ENCODE measurements at regions not wholly inside any gene's neighbourhood (a gene's known extent, or its start where the extent isn't known, plus 50 kb on each side); places are given as distances from the start of the nearest gene placed in this dataset.

GRCh38 chr7:41383596-41383995 is 319.3 kb downstream of the INHBA start:
- TF ChIP-seq CTCF (IDR thresholded peaks at IDR 0.05; ENCODE audit: insufficient read depth, low read length), result no peak
- H3K4me3 ChIP-seq (ENCODE audit: low read depth, low read length), result no peak overlapping the region
- DNase-seq (ENCODE audit: low read depth), result no peak

- no peak overlapping the region for H3K4me3 ChIP-seq (ENCODE audit: low read depth, low read length)
- no peak for TF ChIP-seq CTCF (IDR thresholded peaks at IDR 0.05; ENCODE audit: insufficient read depth, low read length)
- no peak for DNase-seq (ENCODE audit: low read depth)
Observed at GRCh38 chr7:41378156-41378555, 324.7 kb downstream of the INHBA start.

- DNase-seq (ENCODE audit: low read depth), result no peak
- H3K4me3 ChIP-seq (ENCODE audit: low read depth, low read length), result no peak overlapping the region
- no peak for TF ChIP-seq CTCF (IDR thresholded peaks at IDR 0.05; ENCODE audit: insufficient read depth, low read length)
Observed at GRCh38 chr7:41375582-41375981, 327.3 kb downstream of the INHBA start.

GRCh38 chr7:41374150-41374848 is 328.6 kb downstream of the INHBA start:
- TF ChIP-seq CTCF (IDR thresholded peaks at IDR 0.05; ENCODE audit: insufficient read depth, low read length), result no peak
- no peak overlapping the region for H3K4me3 ChIP-seq (ENCODE audit: low read depth, low read length)
- no peak for DNase-seq (ENCODE audit: low read depth)

- DNase-seq (ENCODE audit: low read depth), result peak; percentile 38
- no peak for TF ChIP-seq CTCF (IDR thresholded peaks at IDR 0.05; ENCODE audit: insufficient read depth, low read length)
Observed at GRCh38 chr7:41367967-41368882, 334.7 kb downstream of the INHBA start.

GRCh38 chr7:41351091-41351490 is 351.8 kb downstream of the INHBA start:
- no peak overlapping the region for H3K4me3 ChIP-seq (ENCODE audit: low read depth, low read length)
- no peak for TF ChIP-seq CTCF (IDR thresholded peaks at IDR 0.05; ENCODE audit: insufficient read depth, low read length)
- no peak for DNase-seq (ENCODE audit: low read depth)

More at GRCh38 chr7:41367967-41368882, 334.7 kb downstream of the INHBA start:
- H3K4me3 ChIP-seq (ENCODE audit: low read depth, low read length), result no peak overlapping the region

All from fibroblast of the aortic adventitia (primary cell).